Neural cell (in vitro differentiated cells): ENCODE measurements at regions not wholly inside any gene's neighbourhood (a gene's known extent, or its start where the extent isn't known, plus 50 kb on each side); places are given as distances from the start of the nearest gene placed in this dataset.
"Not testable (repeated sequence)": the region's sequence is repeated elsewhere in the genome, so short reads cannot be mapped to it uniquely, and the experiment has no call there.

Experiments used
- H2AFZ ChIP-seq: fragments of 200-600, 300-800 bp; sonication (generic), shearing (Covaris generic); 2 replicates; pipeline ENCODE4 v1.6.0; 2014; ENCODE audit warnings: low read depth, mild to moderate bottlenecking, antibody characterized with exemption, low read length, moderate library complexity
- H3F3A ChIP-seq: fragments of 200-600 bp; shearing (Covaris generic); 2 replicates; pipeline ENCODE4 v1.6.1; 2016; ENCODE audit warnings: mild to moderate bottlenecking, moderate library complexity, mixed read lengths, antibody characterized with exemption, low read length; ENCODE audit not compliant: insufficient read depth, poor library complexity, severe bottlenecking
- H3K27ac ChIP-seq: fragments of 200-600, 300-800 bp; sonication (generic), shearing (Covaris generic); 2 replicates; pipeline ENCODE4 v1.5.1; 2014; ENCODE audit warnings: mild to moderate bottlenecking, low read length, moderate library complexity
- H3K27me3 ChIP-seq: fragments of 300-800, 200-600 bp; sonication (generic), shearing (Covaris generic); 2 replicates; pipeline ENCODE4 v1.6.0; 2014; ENCODE audit warnings: mild to moderate bottlenecking, low read depth, low read length, moderate library complexity; ENCODE audit not compliant: insufficient read depth
- H3K36me3 ChIP-seq: fragments of 300-800, 200-600 bp; sonication (generic), shearing (Covaris generic); 2 replicates; pipeline ENCODE4 v1.5.1; 2014; ENCODE audit warnings: mild to moderate bottlenecking, antibody characterized with exemption, low read length, moderate library complexity; ENCODE audit not compliant: insufficient read depth
- H3K4me2 ChIP-seq: fragments of 300-800, 200-600 bp; sonication (generic), shearing (Covaris generic); 2 replicates; pipeline ENCODE4 v1.6.0; 2014; ENCODE audit warnings: mild to moderate bottlenecking, low read length
- H3K4me3 ChIP-seq: fragments of 300-800, 200-600 bp; sonication (generic), shearing (Covaris generic); 2 replicates; pipeline ENCODE4 v1.5.1; 2014; ENCODE audit warnings: mild to moderate bottlenecking, low read length, moderate library complexity
- H3K79me2 ChIP-seq: fragments of 200-600 bp; shearing (Covaris generic); replicated peaks from 2 replicates; pipeline ENCODE4 v1.6.0; 2014; ENCODE audit warnings: mild to moderate bottlenecking, low read length, moderate library complexity; ENCODE audit not compliant: insufficient read depth
- H3K9ac ChIP-seq: fragments of 300-800, 200-600 bp; sonication (generic), shearing (Covaris generic); 2 replicates; pipeline ENCODE4 v1.6.1; 2016; ENCODE audit warnings: mild to moderate bottlenecking, low read length, mixed read lengths
- H3K9me2 ChIP-seq: fragments of 200-600 bp; shearing (Covaris generic); 2 replicates; pipeline ENCODE4 v1.6.1; 2016; ENCODE audit warnings: mild to moderate bottlenecking, low read length, mixed read lengths; ENCODE audit not compliant: insufficient read depth
- H3K9me3 ChIP-seq: fragments of 200-600, 300-800 bp; sonication (generic), shearing (Covaris generic); 2 replicates; pipeline ENCODE4 v1.6.1; 2016; ENCODE audit warnings: mild to moderate bottlenecking, mixed run types, low read length, moderate library complexity, mixed read lengths
- H4K20me1 ChIP-seq: fragments of 200-600 bp; shearing (Covaris generic); 2 replicates; pipeline ENCODE4 v1.6.1; 2016; ENCODE audit warnings: mild to moderate bottlenecking, mixed run types; ENCODE audit not compliant: insufficient read depth
- EP300 ChIP-seq: fragments of 450-650 bp; conservative IDR thresholded peaks from 2 replicates; pipeline ENCODE4 v1.6.1; 2014; ENCODE audit warnings: antibody characterized with exemption, mild to moderate bottlenecking, moderate library complexity; ENCODE audit not compliant: poor library complexity, severe bottlenecking
- EZH2 ChIP-seq: fragments of 200-600, 300-800 bp; shearing (Covaris generic), sonication (generic); IDR thresholded peaks from 2 replicates; pipeline ENCODE4 v1.6.1; 2014; ENCODE audit warnings: antibody characterized with exemption, low read length, borderline replicate concordance, mild to moderate bottlenecking; ENCODE audit not compliant: insufficient read depth, poor library complexity, severe bottlenecking
- MXI1 ChIP-seq: fragments of 450-650 bp; conservative IDR thresholded peaks from 2 replicates; pipeline ENCODE4 v1.6.1; 2014; ENCODE audit warnings: antibody characterized with exemption, mild to moderate bottlenecking; ENCODE audit not compliant: poor library complexity, severe bottlenecking
- POLR2AphosphoS5 ChIP-seq: IDR thresholded peaks from 2 replicates; pipeline ENCODE4 v1.6.1; 2012
- RAD21 ChIP-seq: fragments of 450-650 bp; conservative IDR thresholded peaks from 2 replicates; pipeline ENCODE4 v1.6.1; 2014; ENCODE audit warnings: antibody characterized with exemption, mild to moderate bottlenecking, moderate library complexity
- SMC3 ChIP-seq: fragments of 450-650 bp; conservative IDR thresholded peaks from 2 replicates; pipeline ENCODE4 v1.6.1; 2014; ENCODE audit warnings: antibody characterized with exemption, mild to moderate bottlenecking, moderate library complexity; ENCODE audit not compliant: poor library complexity
- TAF1 ChIP-seq: IDR thresholded peaks from 2 replicates; pipeline ENCODE4 v1.6.1; 2012; ENCODE audit warnings: low read depth
- TF ChIP-seq, protein P1 (sequence below): IDR thresholded peaks from 2 replicates; pipeline ENCODE4 v1.6.1; 2012; ENCODE audit warnings: borderline replicate concordance
- TF ChIP-seq, protein P2 (sequence below): fragments of 450-650 bp; IDR thresholded peaks from 2 replicates; pipeline ENCODE4 v1.5.1; 2014; ENCODE audit warnings: antibody characterized with exemption, mild to moderate bottlenecking, moderate library complexity; ENCODE audit not compliant: poor library complexity, severe bottlenecking

DNA sequence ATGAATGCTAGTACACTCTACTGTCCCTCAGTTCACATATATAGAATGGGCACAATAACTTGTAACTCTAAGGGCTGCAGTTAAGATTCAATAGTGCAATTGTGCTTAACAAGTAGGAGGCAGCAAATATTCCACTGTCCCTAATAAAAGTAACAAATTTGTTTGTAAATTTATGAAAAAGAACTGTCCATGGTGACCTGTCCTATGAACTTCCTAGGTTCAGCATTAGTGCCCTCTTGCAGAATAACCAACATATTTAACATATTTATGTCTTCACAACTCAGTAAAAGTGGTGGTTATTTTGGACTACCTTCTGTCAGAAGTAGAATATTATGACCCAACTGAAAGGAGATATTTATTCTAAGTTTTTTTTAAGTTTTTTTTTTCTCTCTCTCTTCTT lies 327.8 kb downstream of the CENPW start:
- H3K36me3 ChIP-seq, result no peaks in the 10 kb centered on the region
- no peak overlapping the region for H3K27ac ChIP-seq
- no peak overlapping the region for H2AFZ ChIP-seq
- no peaks in the 10 kb centered on the region for H3K27me3 ChIP-seq
- TF ChIP-seq, protein P1, sequence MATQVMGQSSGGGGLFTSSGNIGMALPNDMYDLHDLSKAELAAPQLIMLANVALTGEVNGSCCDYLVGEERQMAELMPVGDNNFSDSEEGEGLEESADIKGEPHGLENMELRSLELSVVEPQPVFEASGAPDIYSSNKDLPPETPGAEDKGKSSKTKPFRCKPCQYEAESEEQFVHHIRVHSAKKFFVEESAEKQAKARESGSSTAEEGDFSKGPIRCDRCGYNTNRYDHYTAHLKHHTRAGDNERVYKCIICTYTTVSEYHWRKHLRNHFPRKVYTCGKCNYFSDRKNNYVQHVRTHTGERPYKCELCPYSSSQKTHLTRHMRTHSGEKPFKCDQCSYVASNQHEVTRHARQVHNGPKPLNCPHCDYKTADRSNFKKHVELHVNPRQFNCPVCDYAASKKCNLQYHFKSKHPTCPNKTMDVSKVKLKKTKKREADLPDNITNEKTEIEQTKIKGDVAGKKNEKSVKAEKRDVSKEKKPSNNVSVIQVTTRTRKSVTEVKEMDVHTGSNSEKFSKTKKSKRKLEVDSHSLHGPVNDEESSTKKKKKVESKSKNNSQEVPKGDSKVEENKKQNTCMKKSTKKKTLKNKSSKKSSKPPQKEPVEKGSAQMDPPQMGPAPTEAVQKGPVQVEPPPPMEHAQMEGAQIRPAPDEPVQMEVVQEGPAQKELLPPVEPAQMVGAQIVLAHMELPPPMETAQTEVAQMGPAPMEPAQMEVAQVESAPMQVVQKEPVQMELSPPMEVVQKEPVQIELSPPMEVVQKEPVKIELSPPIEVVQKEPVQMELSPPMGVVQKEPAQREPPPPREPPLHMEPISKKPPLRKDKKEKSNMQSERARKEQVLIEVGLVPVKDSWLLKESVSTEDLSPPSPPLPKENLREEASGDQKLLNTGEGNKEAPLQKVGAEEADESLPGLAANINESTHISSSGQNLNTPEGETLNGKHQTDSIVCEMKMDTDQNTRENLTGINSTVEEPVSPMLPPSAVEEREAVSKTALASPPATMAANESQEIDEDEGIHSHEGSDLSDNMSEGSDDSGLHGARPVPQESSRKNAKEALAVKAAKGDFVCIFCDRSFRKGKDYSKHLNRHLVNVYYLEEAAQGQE, result no peak
- TF ChIP-seq RAD21, result no peak
- TF ChIP-seq, protein P2, sequence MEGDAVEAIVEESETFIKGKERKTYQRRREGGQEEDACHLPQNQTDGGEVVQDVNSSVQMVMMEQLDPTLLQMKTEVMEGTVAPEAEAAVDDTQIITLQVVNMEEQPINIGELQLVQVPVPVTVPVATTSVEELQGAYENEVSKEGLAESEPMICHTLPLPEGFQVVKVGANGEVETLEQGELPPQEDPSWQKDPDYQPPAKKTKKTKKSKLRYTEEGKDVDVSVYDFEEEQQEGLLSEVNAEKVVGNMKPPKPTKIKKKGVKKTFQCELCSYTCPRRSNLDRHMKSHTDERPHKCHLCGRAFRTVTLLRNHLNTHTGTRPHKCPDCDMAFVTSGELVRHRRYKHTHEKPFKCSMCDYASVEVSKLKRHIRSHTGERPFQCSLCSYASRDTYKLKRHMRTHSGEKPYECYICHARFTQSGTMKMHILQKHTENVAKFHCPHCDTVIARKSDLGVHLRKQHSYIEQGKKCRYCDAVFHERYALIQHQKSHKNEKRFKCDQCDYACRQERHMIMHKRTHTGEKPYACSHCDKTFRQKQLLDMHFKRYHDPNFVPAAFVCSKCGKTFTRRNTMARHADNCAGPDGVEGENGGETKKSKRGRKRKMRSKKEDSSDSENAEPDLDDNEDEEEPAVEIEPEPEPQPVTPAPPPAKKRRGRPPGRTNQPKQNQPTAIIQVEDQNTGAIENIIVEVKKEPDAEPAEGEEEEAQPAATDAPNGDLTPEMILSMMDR, result no peak
- TF ChIP-seq EZH2, result no peak
- H4K20me1 ChIP-seq, result no peaks in the 10 kb centered on the region
- no peaks in the 10 kb centered on the region for H3K9me3 ChIP-seq
- H3K9me2 ChIP-seq, result no peaks in the 10 kb centered on the region
- no peak overlapping the region for H3K4me3 ChIP-seq
- no peaks in the 10 kb centered on the region for H3K79me2 ChIP-seq
- no peaks in the 10 kb centered on the region for H3F3A ChIP-seq
- no peak overlapping the region for H3K9ac ChIP-seq
- no peak overlapping the region for H3K4me2 ChIP-seq

- TF ChIP-seq RAD21 (no peak), EP300 (no peak), SMC3 (no peak), TAF1 (no peak), MXI1 (no peak), POLR2AphosphoS5 (no peak), EZH2 (no peak)
- TF ChIP-seq, protein P1, result no peak
- TF ChIP-seq, protein P2, result no peak
- Histone ChIP-seq H3K36me3 (no peaks in the 10 kb centered on the region), H2AFZ (no peak overlapping the region), H3K27me3 (no peaks in the 10 kb centered on the region), H3F3A (no peaks in the 10 kb centered on the region), H3K9ac (no peak overlapping the region), H3K9me3 (no peaks in the 10 kb centered on the region), H3K4me2 (no peak overlapping the region), H3K79me2 (no peaks in the 10 kb centered on the region), H4K20me1 (no peaks in the 10 kb centered on the region), H3K9me2 (no peaks in the 10 kb centered on the region), H3K4me3 (no peak overlapping the region), H3K27ac (no peak overlapping the region)
Measured at GRCh38 chr6:126672649-126673048, 332.7 kb downstream of the CENPW start.

- H3K27me3 ChIP-seq, H3K9me3 ChIP-seq, H3K4me3 ChIP-seq, H3K79me2 ChIP-seq, H3K9me2 ChIP-seq, H3K36me3 ChIP-seq, H2AFZ ChIP-seq, H3K4me2 ChIP-seq, H3K27ac ChIP-seq, H3K9ac ChIP-seq, H4K20me1 ChIP-seq, H3F3A ChIP-seq: not testable (repeated sequence)
Measured at GRCh38 chr6:126673749-126674148, 333.8 kb downstream of the CENPW start.
